ENCODE measurements at regions not wholly inside any gene's neighbourhood (a gene's known extent, or its start where the extent isn't known, plus 50 kb on each side); places are given as distances from the start of the nearest gene placed in this dataset.

DNA sequence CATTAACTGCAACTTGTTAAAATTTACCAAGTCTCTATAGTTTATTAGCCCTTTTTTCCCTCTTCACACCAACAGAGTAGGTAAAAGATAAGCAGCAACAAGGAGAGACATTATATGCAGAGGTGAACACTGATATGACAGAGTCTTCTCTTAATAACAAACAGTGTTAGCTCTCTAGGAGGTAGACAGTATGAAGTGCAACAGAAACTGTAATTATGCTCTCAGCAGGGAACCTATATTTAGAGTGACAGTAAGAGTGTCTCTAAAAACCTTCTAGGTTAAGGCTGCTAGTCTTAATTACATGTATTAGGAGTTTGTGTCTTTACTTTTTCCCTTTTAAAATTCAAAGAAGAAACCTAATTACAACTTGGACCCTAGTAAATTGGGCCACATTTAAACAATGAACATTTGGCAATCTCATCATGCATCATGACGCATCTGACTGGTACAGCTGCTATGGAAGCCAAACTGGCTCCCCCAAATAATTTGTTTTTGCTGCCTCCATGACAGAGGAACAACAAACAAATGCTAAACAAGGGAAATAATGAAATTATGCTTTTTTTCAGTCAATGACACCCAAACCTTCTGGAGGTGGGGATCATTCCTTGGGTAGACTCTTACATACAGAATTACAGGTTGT lies 69.9 kb upstream of the MMADHC start:
- TF ChIP-seq, protein P1, sequence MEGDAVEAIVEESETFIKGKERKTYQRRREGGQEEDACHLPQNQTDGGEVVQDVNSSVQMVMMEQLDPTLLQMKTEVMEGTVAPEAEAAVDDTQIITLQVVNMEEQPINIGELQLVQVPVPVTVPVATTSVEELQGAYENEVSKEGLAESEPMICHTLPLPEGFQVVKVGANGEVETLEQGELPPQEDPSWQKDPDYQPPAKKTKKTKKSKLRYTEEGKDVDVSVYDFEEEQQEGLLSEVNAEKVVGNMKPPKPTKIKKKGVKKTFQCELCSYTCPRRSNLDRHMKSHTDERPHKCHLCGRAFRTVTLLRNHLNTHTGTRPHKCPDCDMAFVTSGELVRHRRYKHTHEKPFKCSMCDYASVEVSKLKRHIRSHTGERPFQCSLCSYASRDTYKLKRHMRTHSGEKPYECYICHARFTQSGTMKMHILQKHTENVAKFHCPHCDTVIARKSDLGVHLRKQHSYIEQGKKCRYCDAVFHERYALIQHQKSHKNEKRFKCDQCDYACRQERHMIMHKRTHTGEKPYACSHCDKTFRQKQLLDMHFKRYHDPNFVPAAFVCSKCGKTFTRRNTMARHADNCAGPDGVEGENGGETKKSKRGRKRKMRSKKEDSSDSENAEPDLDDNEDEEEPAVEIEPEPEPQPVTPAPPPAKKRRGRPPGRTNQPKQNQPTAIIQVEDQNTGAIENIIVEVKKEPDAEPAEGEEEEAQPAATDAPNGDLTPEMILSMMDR (IDR thresholded peaks at IDR 0.05): no peak
- TF ChIP-seq POLR2A (IDR thresholded peaks at IDR 0.05): no peak
